ENCODE measurements at regions not wholly inside any gene's neighbourhood (a gene's known extent, or its start where the extent isn't known, plus 50 kb on each side); places are given as distances from the start of the nearest gene placed in this dataset.

GRCh38 chr3:180548050-180548449 lies 53.9 kb upstream of the TTC14 start:
- H3K27ac ChIP-seq (ENCODE audit: low read depth in 2 of 2, low read length in 1 of 2): no peak overlapping the region
- no peaks in the 10 kb centered on the region for H3K27me3 ChIP-seq (ENCODE audit: insufficient read depth)
- no peaks in the 10 kb centered on the region for H4K20me1 ChIP-seq (ENCODE audit: insufficient read depth)
- no peaks in the 10 kb centered on the region for H3K79me2 ChIP-seq (ENCODE audit: insufficient read depth)
- no peaks in the 10 kb centered on the region for H3F3A ChIP-seq (replicated peaks; ENCODE audit: insufficient read depth)
- no peaks in the 10 kb centered on the region for H3K9me2 ChIP-seq
- no peak overlapping the region for H3K4me2 ChIP-seq
- ChIA-PET POLR2A (no interaction called here), CTCF (no interaction called here)
- H3K9me3 ChIP-seq: no peaks in the 10 kb centered on the region
- no peak overlapping the region for H3K4me3 ChIP-seq (ENCODE audit: low read depth in 2 of 2, low read length in 1 of 2)
- TF ChIP-seq RXRA (IDR thresholded peaks at IDR 0.05; ENCODE audit: borderline replicate concordance, low read depth) (no peak), TCF12 (IDR thresholded peaks at IDR 0.05) (peak; percentile 62), FOSL2 (IDR thresholded peaks at IDR 0.05; ENCODE audit: borderline replicate concordance, low read depth) (peak; percentile 18; the same call in 1 of the 2 replicates), NFIC (IDR thresholded peaks at IDR 0.05; ENCODE audit: borderline replicate concordance) (peak; percentile 29; the same call in 1 of the 2 replicates), MAX (IDR thresholded peaks at IDR 0.05; ENCODE audit: low read depth) (no peak)
- no peak overlapping the region for H2AFZ ChIP-seq (ENCODE audit: low read depth)
- H3K4me1 ChIP-seq (ENCODE audit: control insufficient read depth in 1 of 2, insufficient read depth in 2 of 2, low read depth in 1 of 2, low read length in 1 of 2): no peaks in the 10 kb centered on the region
- no peaks in the 10 kb centered on the region for H3K36me3 ChIP-seq (replicated peaks in 1 of 2; ENCODE audit: control insufficient read depth in 1 of 2, insufficient read depth in 2 of 2, low read length in 1 of 2)
- DNase-seq: no peak
- H3K9ac ChIP-seq: no peak overlapping the region
- 0% methylated on average over 1 of the region's 1 CpG for WGBS (ENCODE audit: low lambda C conversion rate)

Small RNAs in the stretch of these regions (small RNA-seq; reads per million reads assigned to genes)
- 0 reads per million in 7 experiments for gene AC134503.1
- gene RF00096: 0 reads per million in 7 experiments
- gene RNA5SP149: 0 to 6.3 (median 0.43) reads per million in 7 experiments

All from SK-N-SH (cell line).